Stimulated activated CD8-positive, alpha-beta memory T cell treated with anti-CD3 and anti-CD28 coated beads, Interleukin-2, amount 100 ng/mL, for 48 hours (primary cell): ENCODE measurements at regions not wholly inside any gene's neighbourhood (a gene's known extent, or its start where the extent isn't known, plus 50 kb on each side); places are given as distances from the start of the nearest gene placed in this dataset.
A peak's percentile ranks its signal among the peaks of the same experiment; 100 is the strongest.

ENCODE experiments used
- DNase-seq, 2 donors: peaks; one replicate each; pipeline ENCODE4 v3.0.0-alpha.2; 2020; ENCODE audit warnings: low read depth in 2 of 2

DNA sequence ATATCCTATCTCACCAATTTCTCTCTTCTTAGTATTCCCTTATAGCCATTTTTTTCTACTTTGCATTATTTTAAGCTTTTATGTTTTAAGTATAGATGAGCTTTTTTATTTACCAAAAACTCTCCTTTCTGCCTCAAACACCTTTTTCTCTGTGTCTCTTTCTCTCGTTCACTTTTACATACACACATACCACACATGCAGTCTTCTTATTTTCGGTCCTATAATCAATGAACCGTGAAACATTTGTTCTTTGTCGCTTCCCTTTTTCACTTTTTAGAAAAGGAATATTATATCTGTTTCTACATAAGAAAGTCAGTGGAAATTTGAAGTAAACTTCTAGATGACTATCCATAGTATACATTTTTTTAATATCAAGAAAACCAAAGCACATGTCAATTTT lies 183.2 kb downstream of the MRPL39 start:
- no peak for DNase-seq

DNA sequence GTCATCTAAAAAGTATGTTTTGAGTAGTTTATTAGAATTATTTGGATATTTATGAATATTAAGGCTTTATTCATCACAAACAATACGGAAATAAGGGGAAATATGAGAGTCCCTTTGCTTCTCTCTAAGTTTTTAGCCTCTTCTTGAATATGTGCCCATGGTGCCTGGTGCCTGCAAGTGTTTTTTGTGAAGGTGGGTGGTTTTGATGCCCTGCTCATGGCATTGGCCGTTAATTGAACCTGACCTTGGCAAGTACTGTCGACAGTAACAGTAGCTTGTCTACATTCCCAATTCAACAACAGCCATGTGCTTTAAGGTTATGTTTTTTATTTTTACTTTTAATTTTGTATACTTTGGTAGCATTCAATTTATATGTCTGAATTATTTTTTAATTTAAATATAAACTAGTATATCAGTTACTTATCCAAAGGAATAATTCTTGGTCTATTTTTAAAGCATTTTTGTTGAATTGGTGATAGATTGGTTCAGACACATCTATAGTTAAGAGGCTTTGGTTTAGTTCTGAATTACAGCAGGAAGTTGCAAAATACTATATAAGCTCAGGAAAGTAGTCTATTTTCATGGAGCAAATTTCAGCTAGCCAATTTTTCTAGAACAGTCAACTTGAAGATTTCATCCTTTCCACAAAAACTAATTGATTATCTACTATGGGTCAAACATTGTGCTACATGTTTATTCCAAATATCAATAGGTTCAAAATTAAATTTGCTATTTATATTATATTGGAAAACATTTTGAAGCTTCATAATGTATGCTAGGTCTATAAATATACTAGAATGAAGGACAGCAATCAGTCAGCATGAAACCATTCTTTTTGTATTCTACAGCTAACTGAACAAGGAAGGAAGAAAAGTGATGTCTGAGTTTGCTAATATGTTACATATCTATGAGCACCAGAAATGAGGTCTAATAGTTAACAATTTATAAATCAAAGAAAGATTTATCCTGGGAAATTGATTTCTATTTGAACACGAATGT lies 184.4 kb downstream of the MRPL39 start:
- DNase-seq, result no peak

DNA sequence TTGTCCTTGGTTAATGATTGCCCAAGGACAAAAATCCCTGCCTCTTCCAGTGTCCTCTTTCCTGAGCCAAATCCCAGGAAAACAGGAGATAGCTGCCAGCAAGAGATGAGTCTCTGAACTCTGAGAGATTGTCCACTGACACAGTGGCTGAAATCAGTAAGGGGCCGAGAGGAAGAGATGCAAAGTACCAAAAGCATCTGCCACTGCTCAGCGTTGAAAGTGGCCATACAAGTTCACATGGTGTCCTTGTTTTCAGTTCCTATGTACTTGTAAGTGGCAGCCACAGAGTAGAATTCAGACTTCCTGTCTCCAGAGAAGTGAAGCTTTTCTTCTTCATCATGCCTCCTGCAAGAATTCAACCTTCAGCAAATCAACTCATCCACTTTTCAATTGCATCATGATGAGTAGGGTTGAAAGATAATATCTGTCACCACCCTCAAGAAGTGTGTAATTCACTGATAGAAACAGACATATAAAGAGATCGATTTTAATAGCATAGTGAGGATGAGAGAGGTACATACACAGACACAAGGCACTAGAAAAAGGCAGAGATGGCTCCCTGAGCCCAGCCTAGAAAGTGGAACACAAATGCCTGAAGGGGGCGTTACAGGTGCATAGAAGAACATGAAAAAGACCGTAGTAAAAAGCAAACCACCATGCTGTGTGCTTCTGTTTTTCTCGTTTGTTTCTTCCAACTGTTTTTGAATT lies 185.8 kb downstream of the MRPL39 start:
- peak; percentile 30 to 38 for DNase-seq

DNA sequence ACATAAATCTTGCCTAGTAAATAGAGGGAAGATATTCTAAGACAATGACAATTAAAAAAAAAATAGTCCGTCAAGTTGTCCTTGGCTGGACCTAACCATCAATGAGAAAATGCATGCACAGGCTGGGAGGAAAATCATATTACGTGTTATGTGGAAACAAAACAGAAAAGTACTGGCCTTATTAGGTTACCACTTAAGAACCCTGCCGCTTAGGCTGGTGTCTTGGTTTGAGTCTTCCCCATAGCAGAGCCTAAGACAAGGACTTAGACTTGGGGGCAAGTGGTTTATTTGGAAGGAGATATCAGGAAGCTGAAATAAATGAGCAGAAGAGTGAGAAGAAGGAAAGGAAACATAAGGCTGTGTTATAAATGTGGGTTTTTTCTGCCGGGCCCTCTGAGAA lies 186.4 kb downstream of the MRPL39 start:
- DNase-seq, result no peak

DNA sequence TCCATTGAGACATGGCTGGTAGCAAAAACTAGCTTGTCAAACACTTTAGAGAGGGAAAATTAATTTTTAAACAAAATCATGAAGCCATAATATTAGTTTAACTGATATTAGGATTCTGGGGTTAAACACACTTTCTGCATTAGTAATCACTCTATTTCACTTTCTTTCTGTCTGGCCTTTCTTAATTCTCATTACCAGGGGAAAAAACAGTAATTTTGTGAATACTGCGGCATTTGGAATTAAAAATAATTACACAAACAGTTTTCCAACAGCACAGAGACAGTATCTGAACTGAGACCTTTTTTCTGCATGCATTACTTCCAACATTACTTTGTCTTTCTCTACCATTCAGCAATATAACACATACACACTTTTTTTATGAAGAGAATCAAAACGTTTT lies 190.6 kb downstream of the MRPL39 start:
- no peak for DNase-seq

DNA sequence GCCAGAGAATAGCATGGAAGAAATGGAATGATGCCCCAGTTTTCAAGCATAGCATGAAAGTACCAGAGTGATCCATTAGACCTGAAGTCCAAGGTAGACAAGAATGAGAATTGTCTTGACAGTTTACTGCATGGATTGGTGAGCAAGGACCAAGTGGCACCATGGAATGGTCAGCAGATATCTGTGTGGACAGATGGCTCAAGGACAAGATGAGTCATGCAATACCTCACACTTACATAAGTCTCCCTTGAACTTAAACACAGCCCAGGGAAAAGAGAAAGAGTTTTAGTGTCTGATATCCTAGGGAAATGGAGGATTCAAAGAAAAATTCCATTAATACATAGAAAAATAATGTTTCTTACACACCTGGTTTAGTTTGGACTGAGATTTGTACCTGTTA lies 195.2 kb downstream of the MRPL39 start:
- no peak for DNase-seq

DNA sequence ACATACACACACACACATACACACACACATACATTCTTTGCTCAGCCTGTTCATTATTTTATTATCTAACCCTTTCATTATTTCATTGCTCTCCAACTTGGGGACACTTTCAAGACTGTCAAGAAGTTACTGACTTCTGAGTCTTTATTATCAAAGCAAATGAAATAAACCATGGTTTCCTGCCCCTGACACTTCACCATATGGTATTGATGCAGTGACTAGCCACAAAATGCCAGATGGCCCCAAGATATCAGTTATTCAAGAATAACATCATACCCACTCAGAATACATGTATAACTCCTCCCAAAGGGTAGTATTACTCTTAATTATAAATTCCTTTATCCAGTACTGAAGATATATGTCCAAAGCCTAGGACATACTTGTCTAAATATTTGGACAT lies 197.3 kb downstream of the MRPL39 start:
- DNase-seq, result no peak

DNA sequence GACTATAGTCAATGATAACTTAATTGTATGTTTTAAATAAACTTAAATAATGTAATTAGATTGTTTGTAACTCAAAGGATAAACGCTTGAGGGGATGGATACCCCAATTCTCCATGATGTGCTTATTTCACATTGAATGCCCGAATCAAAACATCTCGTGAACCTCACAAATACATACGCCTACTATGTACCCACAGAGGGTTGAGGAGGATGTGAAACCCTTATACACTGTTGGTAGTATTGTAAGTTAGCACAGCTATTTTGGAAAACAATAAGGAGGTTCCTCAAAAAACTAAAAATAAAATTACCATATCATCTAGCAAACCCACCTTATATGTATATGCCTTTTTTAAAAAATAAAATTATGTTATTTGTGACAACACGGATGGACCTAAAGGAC lies 198.6 kb downstream of the MRPL39 start:
- DNase-seq, result no peak

DNA sequence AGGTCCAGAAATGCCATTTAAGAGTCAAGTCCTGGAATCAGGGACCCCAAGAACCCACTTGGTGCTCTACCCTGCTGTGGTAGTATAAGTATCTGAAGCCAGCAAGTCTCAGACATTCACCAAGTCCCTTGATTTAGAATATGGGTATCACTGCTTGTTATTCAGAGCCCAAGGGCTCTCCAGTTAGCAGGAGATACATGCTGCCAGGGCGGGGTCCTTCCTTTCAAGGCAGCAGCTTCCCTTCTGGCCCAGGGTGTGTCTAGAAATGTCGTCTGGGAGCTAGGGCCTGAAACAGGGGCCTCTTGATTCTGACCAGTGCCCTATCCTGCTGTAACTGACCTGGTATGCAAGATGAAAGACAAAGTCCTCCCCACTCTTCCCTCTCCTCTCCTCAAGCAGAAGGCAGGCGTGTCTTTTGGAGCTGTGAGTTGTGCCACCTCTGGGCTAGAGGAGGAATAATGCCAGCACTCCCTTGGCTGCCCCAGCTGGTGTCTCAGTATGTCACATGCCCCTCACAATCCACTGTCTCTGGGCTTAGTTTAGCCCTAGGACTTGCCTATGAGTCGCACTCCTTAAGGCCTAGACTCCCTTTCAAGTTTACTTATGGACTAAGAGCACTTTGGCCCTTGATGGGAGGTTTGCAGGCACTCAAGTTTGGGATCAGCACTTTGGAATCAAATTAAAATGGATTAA lies 200.2 kb downstream of the MRPL39 start:
- DNase-seq, result no peak

DNA sequence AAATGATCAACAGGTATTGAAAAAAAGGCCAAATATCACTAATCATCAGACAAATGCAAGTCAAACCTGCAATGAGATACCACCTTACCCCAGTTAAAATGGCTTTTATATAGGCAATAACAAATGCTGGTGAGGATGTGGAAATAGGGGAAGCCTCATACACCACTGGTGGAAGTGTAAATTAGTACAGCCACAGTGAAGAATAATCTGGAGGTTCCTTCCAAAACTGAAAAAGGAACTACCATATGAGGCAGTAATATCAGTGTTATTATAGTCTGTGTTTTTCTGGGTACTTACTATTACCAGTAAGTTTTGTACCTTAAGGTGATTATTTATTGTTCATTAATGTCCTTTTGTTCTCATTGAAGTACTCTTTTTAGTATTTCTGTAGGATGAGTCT lies 201.3 kb downstream of the MRPL39 start:
- no peak for DNase-seq

DNA sequence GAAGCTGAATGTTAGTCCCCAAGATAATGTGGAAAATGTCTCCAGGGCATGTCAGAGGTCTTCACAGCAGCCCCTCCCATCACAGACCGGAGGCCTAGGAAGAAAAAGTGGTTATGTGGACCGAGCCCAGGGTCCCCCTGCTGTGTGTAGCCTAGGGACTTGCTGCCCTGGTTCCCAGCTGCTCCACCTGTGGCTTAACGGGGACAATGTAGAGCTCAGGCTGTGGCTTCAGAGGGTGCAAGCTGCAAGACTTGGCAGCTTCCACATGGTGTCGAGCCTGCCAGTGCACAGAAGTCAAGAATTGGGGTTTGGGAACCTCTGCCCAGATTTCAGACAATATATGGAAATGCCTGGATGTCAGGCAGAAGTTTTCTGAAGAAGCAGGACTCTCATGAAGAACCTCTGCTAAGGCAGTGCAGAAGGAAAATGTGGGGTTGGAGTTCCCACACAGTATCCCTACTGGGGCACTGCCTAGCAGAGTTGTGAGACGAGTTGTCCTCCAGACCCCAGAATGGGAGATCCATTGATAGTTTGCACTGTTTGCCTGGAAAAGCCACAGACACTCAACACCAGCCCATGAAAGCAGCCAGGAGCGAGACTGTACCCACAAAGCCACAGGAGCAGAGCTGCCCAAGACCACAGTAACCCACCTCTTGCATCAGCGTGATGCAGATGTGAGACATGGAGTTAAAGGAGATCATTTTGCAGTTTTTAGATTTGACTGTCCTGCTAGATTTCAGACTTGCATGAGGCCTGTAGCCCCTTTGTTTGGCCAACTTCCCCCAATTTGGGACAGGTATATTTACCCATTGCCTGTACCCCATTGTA lies 204.9 kb downstream of the MRPL39 start:
- DNase-seq, result no peak

DNA sequence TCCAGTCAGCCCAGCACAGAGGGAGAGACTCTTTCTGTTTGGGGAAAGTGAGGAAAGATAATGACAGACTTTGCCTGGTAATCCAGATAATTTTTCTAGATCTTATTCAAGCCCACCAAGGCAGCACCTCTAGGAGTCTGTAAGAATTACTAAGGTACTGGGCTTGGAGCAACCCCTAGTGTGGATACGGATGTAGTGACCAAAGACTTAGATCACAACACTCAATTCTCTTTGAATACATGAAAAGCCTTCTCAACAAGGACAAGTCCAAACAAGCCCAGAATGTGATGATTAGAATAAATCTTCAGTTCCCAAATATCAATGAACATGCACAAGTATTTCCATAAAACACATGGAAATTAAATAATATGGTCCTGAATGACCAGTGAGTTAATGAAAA lies 206.9 kb downstream of the MRPL39 start:
- DNase-seq, result no peak

DNA sequence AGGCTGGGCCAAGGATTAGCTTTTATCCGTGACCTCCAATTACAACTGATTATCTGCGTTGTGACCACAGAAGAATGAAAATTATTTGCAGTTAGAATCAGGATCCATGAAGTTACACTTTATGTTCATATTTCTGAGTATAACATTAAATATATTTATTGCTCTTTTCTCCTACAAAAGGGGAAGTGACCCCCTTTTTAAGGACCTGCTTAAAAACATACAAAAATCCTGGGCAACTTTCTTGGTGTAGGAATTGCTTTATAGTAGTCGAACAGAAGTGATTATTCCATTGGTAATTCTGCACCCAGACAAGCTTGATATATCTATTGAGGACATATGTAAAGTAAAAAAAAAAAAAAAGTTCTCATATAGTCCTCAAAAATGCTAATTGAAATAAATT lies 208.7 kb downstream of the MRPL39 start:
- DNase-seq, result no peak

DNA sequence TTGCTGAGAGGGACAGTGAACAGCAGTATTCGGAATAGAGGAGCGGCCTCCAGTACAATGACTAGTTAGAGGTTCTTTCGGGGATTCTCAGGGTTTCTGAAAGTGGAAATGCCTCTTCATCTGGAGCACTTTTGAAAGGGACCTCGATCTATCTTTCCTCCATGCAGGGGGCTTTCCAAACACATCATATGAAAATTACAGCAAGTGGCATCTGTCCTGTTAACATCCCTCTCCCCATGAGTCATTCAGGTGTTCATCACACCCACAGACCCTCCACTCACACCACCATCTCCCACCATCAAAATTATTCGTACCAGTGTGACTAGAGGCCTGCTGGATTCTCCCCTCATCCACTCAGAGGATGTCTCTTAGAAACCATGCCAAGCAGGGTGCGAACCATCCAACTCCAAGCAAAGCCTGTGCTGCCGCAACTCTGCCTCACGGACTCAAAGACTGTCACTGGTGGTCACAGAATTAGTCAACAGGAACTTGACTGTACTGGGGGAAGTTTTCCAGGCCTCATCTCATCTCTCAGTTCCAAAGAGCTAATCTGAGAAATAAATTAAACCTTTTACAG lies 211.1 kb downstream of the MRPL39 start:
- peak; percentile 53 to 66 for DNase-seq

DNA sequence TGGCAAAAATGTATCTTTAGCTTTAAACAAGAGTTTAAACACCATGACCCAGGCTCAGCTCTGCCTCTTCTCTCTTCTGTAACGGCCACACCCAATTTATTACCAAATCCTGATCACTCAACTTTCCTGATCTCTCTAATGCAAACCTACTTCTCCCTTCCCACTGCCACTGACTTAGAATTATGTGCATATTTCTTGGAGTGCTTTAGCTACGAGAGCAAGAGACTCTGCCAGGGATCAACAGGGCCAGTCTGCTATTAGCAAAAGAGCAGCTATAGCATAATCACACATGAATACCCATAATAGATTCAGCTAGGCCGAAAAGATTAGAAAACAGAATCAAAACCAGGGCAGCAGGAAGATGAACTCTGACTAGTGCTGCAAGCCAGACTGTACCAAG lies 215.5 kb downstream of the MRPL39 start:
- no peak for DNase-seq

DNA sequence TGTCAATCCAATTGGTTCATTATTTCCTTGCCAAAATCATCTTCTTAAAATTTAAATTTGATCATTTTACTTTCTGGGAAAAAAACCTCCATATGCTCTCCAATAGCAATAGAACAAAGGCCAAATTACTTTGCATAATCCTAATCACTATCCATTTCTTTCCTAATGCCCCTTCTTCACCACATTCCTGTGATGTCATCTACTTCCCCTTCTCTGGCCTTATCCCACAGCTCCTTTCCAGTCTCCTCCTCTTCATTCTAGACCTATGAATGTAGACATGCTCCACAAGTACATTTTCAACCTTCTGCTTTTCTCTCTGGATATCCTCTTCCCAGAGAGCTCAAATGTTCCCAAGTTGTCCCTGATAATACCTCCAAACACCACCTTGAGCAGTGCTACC lies 216.6 kb downstream of the MRPL39 start:
- no peak for DNase-seq

DNA sequence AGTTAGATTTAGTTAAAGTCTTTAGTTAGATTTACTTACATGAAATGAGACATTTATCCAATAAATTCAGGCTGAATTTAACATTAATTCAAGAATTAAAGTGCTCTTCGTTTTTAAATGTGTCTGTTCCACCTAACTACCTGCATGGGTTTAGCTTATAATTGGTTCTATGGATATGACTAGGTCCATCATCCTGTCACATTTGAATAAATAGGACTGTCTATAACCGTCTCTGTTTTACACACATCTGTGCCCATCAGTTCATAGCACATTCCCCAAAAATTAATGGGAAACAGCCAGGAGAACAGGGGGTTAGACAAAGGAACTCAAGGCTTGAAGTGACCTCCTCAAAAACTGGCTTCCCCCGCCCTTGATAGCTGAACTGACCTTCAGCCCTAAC lies 219.6 kb downstream of the MRPL39 start:
- DNase-seq, result no peak

DNA sequence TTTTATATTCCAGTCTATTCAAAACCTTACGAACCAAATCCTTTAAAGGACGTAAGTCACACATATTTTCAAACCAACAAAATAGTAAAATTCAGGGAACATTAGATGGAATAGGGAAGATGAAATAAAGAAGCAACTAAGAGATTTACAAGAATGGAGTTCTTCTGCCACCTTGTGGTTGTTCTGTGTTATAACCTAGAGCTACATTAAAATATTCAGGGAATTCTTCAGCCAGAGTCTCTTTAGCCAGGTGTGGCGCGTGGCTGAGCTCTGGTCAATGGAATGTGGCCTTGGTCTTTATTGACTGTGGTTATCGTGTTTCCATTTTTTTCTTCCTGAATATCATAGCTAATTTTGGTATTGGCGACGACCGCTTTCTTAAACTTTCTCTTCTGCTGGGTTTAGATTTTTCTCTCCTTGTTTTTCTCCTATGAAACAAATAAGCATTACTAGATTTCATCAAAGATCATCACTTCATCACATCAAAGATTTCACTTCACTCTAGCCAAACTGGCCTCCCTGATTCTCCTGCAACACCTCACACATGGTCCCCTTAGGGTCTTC lies 221.3 kb downstream of the MRPL39 start:
- no peak for DNase-seq

DNA sequence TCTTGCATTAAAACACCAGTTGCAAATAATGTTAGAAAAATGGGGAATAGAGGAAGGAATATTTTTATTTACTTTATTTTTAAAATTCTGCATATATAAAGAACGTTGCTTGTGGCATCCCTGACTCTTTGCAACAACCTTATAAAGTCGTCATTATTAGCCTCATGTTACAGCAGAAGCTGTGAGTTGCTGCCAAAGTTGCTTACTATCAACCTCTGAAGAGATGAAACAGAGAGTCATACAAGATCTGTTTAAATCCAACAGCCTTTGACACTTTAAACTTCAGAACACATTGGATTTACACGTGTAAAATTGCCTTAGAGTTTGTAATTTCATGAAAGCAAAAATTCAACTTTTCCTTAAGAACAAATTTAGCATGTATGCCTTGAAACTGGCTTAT lies 221.9 kb downstream of the MRPL39 start:
- no peak for DNase-seq

DNA sequence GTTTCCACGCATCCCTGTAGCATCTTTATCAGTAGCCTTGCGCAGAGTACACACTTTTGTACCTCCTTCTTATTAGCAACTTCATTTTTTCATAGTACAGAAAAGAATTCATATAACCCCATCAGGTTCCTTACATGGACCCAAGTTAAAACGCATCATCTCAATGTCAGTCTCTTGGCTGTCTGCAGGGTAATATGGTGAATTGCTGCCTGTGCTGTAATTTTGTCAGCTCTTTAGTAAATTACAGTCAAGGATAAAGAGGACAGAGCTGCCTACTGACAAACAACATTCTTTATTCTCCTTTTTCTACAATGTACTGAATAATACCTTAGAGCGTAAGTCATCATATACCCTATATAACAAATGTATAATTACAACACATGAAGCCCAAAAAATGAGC lies 222.5 kb downstream of the MRPL39 start:
- DNase-seq, result no peak

DNA sequence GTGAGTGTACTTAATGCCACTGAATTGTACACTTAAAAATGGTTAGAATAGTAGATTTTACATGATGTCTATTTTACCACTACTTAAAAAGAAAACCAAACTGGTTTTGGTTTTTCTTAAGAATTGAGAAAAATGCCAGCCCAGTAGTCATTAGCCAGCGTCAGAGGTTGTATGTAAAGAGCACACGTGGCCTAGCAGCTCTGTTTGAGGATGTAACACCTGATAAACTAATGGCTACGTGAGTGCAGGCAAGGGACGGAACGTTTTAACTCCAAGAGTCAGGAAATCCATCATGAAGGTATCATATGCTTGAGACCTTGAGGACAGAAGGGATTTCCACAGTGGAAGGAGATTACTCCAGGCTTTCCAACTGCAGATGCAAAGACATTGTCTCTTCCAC lies 223.7 kb downstream of the MRPL39 start:
- DNase-seq, result no peak
